ENCODE measurements at regions not wholly inside any gene's neighbourhood (a gene's known extent, or its start where the extent isn't known, plus 50 kb on each side); places are given as distances from the start of the nearest gene placed in this dataset.

- no peak for TF ChIP-seq FOXK2 (IDR thresholded peaks at IDR 0.05)
- TF ChIP-seq FOXM1 (IDR thresholded peaks at IDR 0.05; ENCODE audit: borderline replicate concordance): no peak
- no peak for TF ChIP-seq SP1 (IDR thresholded peaks at IDR 0.05)
- no peak for TF ChIP-seq PKNOX1 (IDR thresholded peaks at IDR 0.05)
- no peak for TF ChIP-seq LEF1 (IDR thresholded peaks at IDR 0.05; ENCODE audit: borderline replicate concordance)
- TF ChIP-seq CTBP1 (IDR thresholded peaks at IDR 0.05; ENCODE audit: borderline replicate concordance): no peak
These were observed 97.9 kb upstream of the PAXBP1 start for GRCh38 chr21:32869459-32869858.
